ENCODE measurements at regions not wholly inside any gene's neighbourhood (a gene's known extent, or its start where the extent isn't known, plus 50 kb on each side); places are given as distances from the start of the nearest gene placed in this dataset.

DNA sequence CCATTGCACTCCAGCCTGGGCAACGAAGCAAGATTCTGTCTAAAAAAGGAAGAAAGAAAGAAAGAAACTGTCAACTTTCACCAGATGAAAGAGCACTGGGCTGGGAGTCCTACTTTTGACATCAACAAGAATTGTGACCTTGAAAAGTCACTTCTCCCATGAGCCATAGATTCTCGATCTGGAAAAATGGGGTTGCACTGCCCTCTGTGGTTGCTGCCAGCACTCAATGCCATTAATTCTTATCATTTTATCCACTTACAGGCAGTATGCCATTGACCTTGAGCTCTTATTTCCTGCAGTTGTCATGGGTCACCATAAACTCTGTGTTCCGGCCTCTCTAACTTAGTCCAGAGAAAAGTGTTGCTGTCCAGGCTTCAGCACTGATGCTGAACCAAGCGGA lies 137.2 kb downstream of the NOC3L start:
- peak; percentile 31 for ATAC-seq
- Histone ChIP-seq H3K9me3 (no peaks in the 10 kb centered on the region), H3K4me3 (no peak overlapping the region), H3K4me1 (ENCODE audit: low read depth) (no peaks in the 10 kb centered on the region), H3K36me3 (ENCODE audit: low read depth) (no peaks in the 10 kb centered on the region)
- no peak for DNase-seq
- intact Hi-C loops (cut with DNase I, micrococcal nuclease), result no loop called here
- TF ChIP-seq, protein P1, sequence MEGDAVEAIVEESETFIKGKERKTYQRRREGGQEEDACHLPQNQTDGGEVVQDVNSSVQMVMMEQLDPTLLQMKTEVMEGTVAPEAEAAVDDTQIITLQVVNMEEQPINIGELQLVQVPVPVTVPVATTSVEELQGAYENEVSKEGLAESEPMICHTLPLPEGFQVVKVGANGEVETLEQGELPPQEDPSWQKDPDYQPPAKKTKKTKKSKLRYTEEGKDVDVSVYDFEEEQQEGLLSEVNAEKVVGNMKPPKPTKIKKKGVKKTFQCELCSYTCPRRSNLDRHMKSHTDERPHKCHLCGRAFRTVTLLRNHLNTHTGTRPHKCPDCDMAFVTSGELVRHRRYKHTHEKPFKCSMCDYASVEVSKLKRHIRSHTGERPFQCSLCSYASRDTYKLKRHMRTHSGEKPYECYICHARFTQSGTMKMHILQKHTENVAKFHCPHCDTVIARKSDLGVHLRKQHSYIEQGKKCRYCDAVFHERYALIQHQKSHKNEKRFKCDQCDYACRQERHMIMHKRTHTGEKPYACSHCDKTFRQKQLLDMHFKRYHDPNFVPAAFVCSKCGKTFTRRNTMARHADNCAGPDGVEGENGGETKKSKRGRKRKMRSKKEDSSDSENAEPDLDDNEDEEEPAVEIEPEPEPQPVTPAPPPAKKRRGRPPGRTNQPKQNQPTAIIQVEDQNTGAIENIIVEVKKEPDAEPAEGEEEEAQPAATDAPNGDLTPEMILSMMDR (IDR thresholded peaks at IDR 0.05), result no peak

DNA sequence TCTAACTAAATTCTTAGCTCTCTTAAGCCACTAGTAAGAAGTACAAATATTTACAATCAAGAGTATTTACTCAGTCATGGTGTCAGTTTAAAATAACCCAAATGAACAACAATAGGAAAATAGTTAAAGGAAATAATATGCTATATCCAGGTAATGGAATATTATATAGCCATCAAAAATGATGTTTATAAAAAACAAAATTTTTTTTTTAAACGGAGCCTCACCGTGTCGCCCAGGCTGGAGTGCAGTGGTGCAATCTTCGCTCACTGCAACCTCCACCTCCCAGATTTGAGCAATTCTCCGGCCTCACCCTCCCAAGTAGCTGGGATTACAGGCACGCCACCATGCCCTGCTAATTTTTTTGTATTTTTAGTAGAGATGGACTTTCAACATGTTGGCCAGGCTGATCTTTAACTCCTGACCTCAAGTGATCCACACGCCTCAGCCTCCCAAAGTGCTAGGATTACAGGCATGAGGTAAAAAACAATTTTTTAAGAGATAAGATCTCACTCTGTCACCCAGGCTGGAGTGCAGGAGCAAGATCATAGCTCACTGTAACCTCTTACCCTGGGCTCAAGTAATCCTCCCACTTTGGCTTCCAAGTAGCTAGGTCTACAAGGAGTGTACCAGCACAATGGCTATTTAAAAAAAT lies 132.5 kb downstream of the NOC3L start:
- Histone ChIP-seq H3K36me3 (ENCODE audit: low read depth) (no peaks in the 10 kb centered on the region), H3K9me3 (no peaks in the 10 kb centered on the region), H3K4me3 (no peak overlapping the region), H3K4me1 (ENCODE audit: low read depth) (no peaks in the 10 kb centered on the region)
- intact Hi-C loops (cut with DNase I, micrococcal nuclease), result no loop called here
- TF ChIP-seq, protein P1 (IDR thresholded peaks at IDR 0.05), result no peak
- DNase-seq (no peak), ATAC-seq (no peak)

DNA sequence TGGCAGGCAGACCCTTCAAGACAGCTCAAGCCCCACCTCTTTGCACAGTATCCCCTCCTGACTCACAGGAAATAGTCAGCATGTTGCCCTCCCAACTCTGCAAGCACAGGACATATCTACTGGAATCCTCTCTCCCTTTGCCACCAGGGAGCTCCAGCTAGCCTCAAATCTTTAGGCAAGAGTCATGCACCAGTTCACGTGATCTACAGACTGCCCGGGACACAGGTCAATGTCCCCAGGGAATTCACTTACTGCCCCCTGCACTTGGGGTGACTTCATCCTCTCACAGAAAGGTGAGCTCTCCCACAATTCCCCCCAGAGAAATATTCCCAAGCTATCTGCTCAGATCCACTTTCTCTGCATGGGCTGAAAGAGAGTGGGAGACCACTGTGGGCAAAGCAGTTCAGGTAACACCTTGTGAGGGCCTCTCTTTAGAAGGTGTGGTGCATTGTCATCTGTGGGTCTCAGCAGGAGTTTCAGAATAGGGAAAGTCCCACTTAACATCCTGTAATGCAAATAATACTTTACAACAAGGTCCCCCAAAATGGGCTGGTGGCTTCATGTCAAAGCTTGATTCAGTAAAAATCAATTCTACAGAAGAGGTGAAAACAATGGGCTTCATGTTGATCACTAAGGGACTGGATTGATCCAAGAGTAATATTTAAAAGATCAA lies 129.9 kb downstream of the NOC3L start:
- no peaks in the 10 kb centered on the region for H3K9me3 ChIP-seq
- TF ChIP-seq, protein P1 (IDR thresholded peaks at IDR 0.05), result no peak
- intact Hi-C loops (cut with DNase I, micrococcal nuclease), result no loop called here
- no peaks in the 10 kb centered on the region for H3K36me3 ChIP-seq (ENCODE audit: low read depth)
- H3K4me3 ChIP-seq, result no peak overlapping the region
- ATAC-seq (no peak), DNase-seq (no peak)
- H3K4me1 ChIP-seq (ENCODE audit: low read depth), result no peaks in the 10 kb centered on the region

DNA sequence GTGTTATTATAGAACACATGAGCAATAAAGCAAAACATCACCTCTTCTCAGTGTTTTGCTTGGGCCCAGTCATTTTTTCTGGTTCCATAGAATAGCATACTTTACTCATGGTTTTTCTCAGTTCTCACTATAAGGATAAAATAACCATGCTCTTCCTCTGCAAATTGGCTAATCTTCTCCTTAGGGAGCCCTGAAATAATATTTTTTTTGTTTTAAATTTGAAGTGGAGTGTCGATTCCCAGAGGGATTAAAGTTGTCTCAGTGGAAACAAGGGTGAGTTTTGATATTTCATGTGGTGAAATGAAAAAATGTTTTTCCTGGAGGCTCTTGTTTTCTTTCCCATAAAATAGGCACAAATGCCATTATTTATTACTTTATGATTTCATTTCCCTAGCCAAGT lies 127.3 kb downstream of the NOC3L start:
- Histone ChIP-seq H3K4me1 (ENCODE audit: low read depth) (no peaks in the 10 kb centered on the region), H3K9me3 (no peaks in the 10 kb centered on the region), H3K4me3 (no peak overlapping the region), H3K36me3 (ENCODE audit: low read depth) (no peaks in the 10 kb centered on the region)
- ATAC-seq (no peak), DNase-seq (no peak)
- TF ChIP-seq, protein P1 (IDR thresholded peaks at IDR 0.05), result no peak
- intact Hi-C loops (cut with DNase I, micrococcal nuclease), result no loop called here

DNA sequence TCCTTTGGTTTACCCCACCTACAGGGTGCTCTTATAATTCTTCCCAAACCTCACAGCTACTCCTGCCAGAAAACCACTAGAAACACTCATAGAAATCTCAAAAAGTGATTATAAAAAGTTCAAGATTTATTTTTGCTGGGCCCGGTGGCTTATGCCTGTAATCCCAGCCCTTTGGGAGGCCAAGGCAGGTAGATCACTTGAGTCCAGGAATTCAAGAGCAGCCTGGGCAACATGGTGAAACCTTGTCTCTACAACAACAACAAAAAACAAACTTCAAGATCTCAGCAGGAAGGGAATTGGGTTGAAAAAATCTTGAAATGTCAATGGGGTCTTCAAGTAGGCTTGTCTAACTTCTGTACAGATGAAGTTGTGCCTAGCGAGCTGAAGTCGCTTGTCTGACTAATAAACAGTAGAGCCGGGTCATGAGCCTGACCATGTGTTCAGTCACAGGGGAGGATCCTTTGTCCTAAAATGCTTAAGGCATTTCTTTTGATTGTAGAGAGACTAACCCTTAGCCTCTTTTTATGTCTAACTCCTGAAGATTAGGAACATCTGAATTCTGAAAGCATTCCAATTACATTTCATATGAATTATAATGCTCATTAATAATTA lies 124.6 kb downstream of the NOC3L start:
- DNase-seq, result no peak
- Histone ChIP-seq H3K4me3 (no peak overlapping the region), H3K4me1 (ENCODE audit: low read depth) (no peaks in the 10 kb centered on the region), H3K9me3 (no peaks in the 10 kb centered on the region), H3K36me3 (ENCODE audit: low read depth) (no peaks in the 10 kb centered on the region)
- TF ChIP-seq, protein P1 (IDR thresholded peaks at IDR 0.05), result no peak
- ATAC-seq, result no peak
- intact Hi-C loops (cut with DNase I, micrococcal nuclease), result no loop called here

Measured in mucosa of descending colon (tissue), 3 donors.